WTC11 (cell line): ENCODE measurements at regions not wholly inside any gene's neighbourhood (a gene's known extent, or its start where the extent isn't known, plus 50 kb on each side); places are given as distances from the start of the nearest gene placed in this dataset.

ENCODE experiments used
- ATAC-seq: fragments of 200-7000 bp; cut with Tn5 transposase; 2 replicates; pipeline ENCODE4 v1.10.0; 2021; ENCODE audit warnings: mild to moderate bottlenecking, moderate library complexity
- CTCF ChIA-PET: fragments of 300-600 bp; sonication (Branson Sonifier 250); formaldehyde crosslinking; loops from one replicate; lab custom pipeline; 2021; ENCODE audit warnings: antibody characterized with exemption; lab: Charles Lee
- POLR2A ChIA-PET: fragments of 350-600 bp; sonication (Branson Sonifier 250); formaldehyde crosslinking; loops from one replicate; lab custom pipeline; 2021; ENCODE audit warnings: antibody characterized with exemption; lab: Charles Lee
- DNase-seq: peaks from one replicate; pipeline ENCODE4 v3.0.0; 2021; ENCODE audit warnings: low spot score
- H3K27ac Mint-ChIP-seq: 2 replicates; pipeline ENCODE4 v1.8.0; 2021; ENCODE audit warnings: mixed read lengths
- H3K27me3 Mint-ChIP-seq: 2 replicates; pipeline ENCODE4 v1.8.0; 2021; ENCODE audit warnings: low read depth, mild to moderate bottlenecking, moderate library complexity, mixed read lengths
- H3K36me3 Mint-ChIP-seq: 2 replicates; pipeline ENCODE4 v1.8.0; 2021; ENCODE audit warnings: mixed read lengths
- H3K4me1 Mint-ChIP-seq: 2 replicates; pipeline ENCODE4 v1.8.0; 2022; ENCODE audit warnings: mixed read lengths
- H3K4me3 Mint-ChIP-seq: 2 replicates; pipeline ENCODE4 v1.8.0; 2021; ENCODE audit warnings: mild to moderate bottlenecking, moderate library complexity, mixed read lengths
- H3K9me3 Mint-ChIP-seq: 2 replicates; pipeline ENCODE4 v1.8.0; 2021; ENCODE audit warnings: mixed read lengths
- ARID4B ChIP-seq: sonication (generic); formaldehyde crosslinking; IDR thresholded peaks from 2 replicates; pipeline ENCODE4 v1.8.0; 2023; ENCODE audit warnings: missing genetic modification reagents, mild to moderate bottlenecking, borderline replicate concordance
- CREB1 ChIP-seq: sonication (generic); formaldehyde crosslinking; IDR thresholded peaks from 2 replicates; pipeline ENCODE4 v1.8.0; 2023; ENCODE audit warnings: mild to moderate bottlenecking, missing genetic modification reagents
- E2F1 ChIP-seq: sonication (generic); formaldehyde crosslinking; IDR thresholded peaks from 2 replicates; pipeline ENCODE4 v1.8.0; 2022; ENCODE audit warnings: mild to moderate bottlenecking, missing genetic modification reagents
- ELF4 ChIP-seq: sonication (generic); formaldehyde crosslinking; IDR thresholded peaks from 2 replicates; pipeline ENCODE4 v1.8.1; 2022; ENCODE audit warnings: low read depth, mild to moderate bottlenecking, moderate library complexity, missing genetic modification reagents
- ERG ChIP-seq: fragments of 250-450 bp; sonication (Bioruptor Pico); IDR thresholded peaks from 2 replicates; pipeline ENCODE4 v1.8.0; 2021; ENCODE audit warnings: mild to moderate bottlenecking
- ESRRA ChIP-seq: sonication (generic); formaldehyde crosslinking; IDR thresholded peaks from 2 replicates; pipeline ENCODE4 v1.8.1; 2022; ENCODE audit warnings: mild to moderate bottlenecking, missing genetic modification reagents, borderline replicate concordance
- GRHL2 ChIP-seq: fragments of 250-450 bp; sonication (Bioruptor Pico); IDR thresholded peaks from 2 replicates; pipeline ENCODE4 v1.8.0; 2022; ENCODE audit warnings: mild to moderate bottlenecking, moderate library complexity; ENCODE audit not compliant: insufficient replicate concordance, severe bottlenecking
- MAX ChIP-seq: sonication (generic); formaldehyde crosslinking; IDR thresholded peaks from 2 replicates; pipeline ENCODE4 v1.8.0; 2022; ENCODE audit warnings: mild to moderate bottlenecking, missing genetic modification reagents
- MLX ChIP-seq: sonication (generic); formaldehyde crosslinking; IDR thresholded peaks from 2 replicates; pipeline ENCODE4 v1.8.1; 2023; ENCODE audit warnings: mild to moderate bottlenecking, missing genetic modification reagents, moderate library complexity
- MYBL2 ChIP-seq: sonication (generic); formaldehyde crosslinking; IDR thresholded peaks from 2 replicates; pipeline ENCODE4 v1.8.1; 2023; ENCODE audit warnings: mild to moderate bottlenecking, moderate library complexity, missing genetic modification reagents
- NR3C1 ChIP-seq: sonication (generic); formaldehyde crosslinking; conservative IDR thresholded peaks from 2 replicates; pipeline ENCODE4 v1.8.1; 2023; ENCODE audit warnings: low read depth, mild to moderate bottlenecking, missing genetic modification reagents
- PREB ChIP-seq: sonication (generic); formaldehyde crosslinking; IDR thresholded peaks from 2 replicates; pipeline ENCODE4 v1.8.1; 2022; ENCODE audit warnings: mild to moderate bottlenecking, missing genetic modification reagents, moderate library complexity, borderline replicate concordance
- PRRX2 ChIP-seq: fragments of 250-450 bp; sonication (Bioruptor Pico); IDR thresholded peaks from 2 replicates; pipeline ENCODE4 v1.8.0; 2021; ENCODE audit warnings: mild to moderate bottlenecking
- RELA ChIP-seq: sonication (generic); formaldehyde crosslinking; IDR thresholded peaks from 2 replicates; pipeline ENCODE4 v1.8.1; 2022; ENCODE audit warnings: missing genetic modification reagents, mild to moderate bottlenecking, borderline replicate concordance
- RORB ChIP-seq: fragments of 250-450 bp; sonication (Bioruptor Pico); IDR thresholded peaks from 2 replicates; pipeline ENCODE4 v1.9.0; 2021; ENCODE audit warnings: mild to moderate bottlenecking
- SOX15 ChIP-seq: fragments of 250-450 bp; sonication (Bioruptor Pico); IDR thresholded peaks from 2 replicates; pipeline ENCODE4 v1.9.0; 2021; ENCODE audit warnings: mild to moderate bottlenecking
- SP1 ChIP-seq: sonication (generic); formaldehyde crosslinking; conservative IDR thresholded peaks from 2 replicates; pipeline ENCODE4 v1.8.1; 2022; ENCODE audit warnings: missing genetic modification reagents
- USF1 ChIP-seq: sonication (generic); formaldehyde crosslinking; IDR thresholded peaks from 2 replicates; pipeline ENCODE4 v1.8.0; 2022; ENCODE audit warnings: mild to moderate bottlenecking, missing genetic modification reagents
- ZNF317 ChIP-seq: sonication (generic); formaldehyde crosslinking; IDR thresholded peaks from 2 replicates; pipeline ENCODE4 v1.8.1; 2023; ENCODE audit warnings: low read depth, mild to moderate bottlenecking, moderate library complexity, missing genetic modification reagents, borderline replicate concordance
- ZNF396 ChIP-seq: fragments of 250-450 bp; sonication (Bioruptor Pico); IDR thresholded peaks from 2 replicates; pipeline ENCODE4 v1.8.0; 2021; ENCODE audit warnings: mild to moderate bottlenecking, moderate library complexity, borderline replicate concordance
- ZNF423 ChIP-seq: fragments of 250-450 bp; sonication (Bioruptor Pico); IDR thresholded peaks from 2 replicates; pipeline ENCODE4 v2.1.2; 2022; ENCODE audit warnings: mild to moderate bottlenecking, moderate library complexity
- ZNF425 ChIP-seq: fragments of 250-450 bp; sonication (Bioruptor Pico); conservative IDR thresholded peaks from 2 replicates; pipeline ENCODE4 v1.9.0; 2021; ENCODE audit warnings: mild to moderate bottlenecking

GRCh38 chr3:124147429-124147828 is 155.5 kb upstream of the ROPN1 start (continued):
- TF ChIP-seq ARID4B (CRISPR knock-in tag) (no peak), ERG (CRISPR knock-in tag) (no peak), GRHL2 (CRISPR knock-in tag) (no peak), ZNF317 (CRISPR knock-in tag) (no peak)

GRCh38 chr3:124147946-124148345 is 156.0 kb upstream of the ROPN1 start:
- ATAC-seq (no peak), DNase-seq (no peak)
- TF ChIP-seq ZNF317 (CRISPR knock-in tag) (no peak), ZNF423 (no peak), SP1 (CRISPR knock-in tag) (no peak), MLX (CRISPR knock-in tag) (no peak), PRRX2 (no peak)
- Mint-ChIP-seq H3K4me1 (peaks cover 7% of the 10 kb centered on the region), H3K27ac (no peak overlapping the region; the same call in 1 of the 2 replicates), H3K36me3 (no peaks in the 10 kb centered on the region), H3K27me3 (no peaks in the 10 kb centered on the region), H3K4me3 (no peak overlapping the region), H3K9me3 (peaks cover 4% of the 10 kb centered on the region; the same call in 1 of the 2 replicates)
- CTCF ChIA-PET, result no interaction called here
- POLR2A ChIA-PET, result no interaction called here

GRCh38 chr3:124149081-124149480 is 157.2 kb upstream of the ROPN1 start:
- ChIA-PET POLR2A (no interaction called here), CTCF (no interaction called here)
- H3K4me3 Mint-ChIP-seq, result no peak overlapping the region
- TF ChIP-seq ELF4 (no peak), ZNF317 (CRISPR knock-in tag) (no peak), ZNF396 (CRISPR knock-in tag) (no peak), CREB1 (CRISPR knock-in tag) (no peak), PREB (CRISPR knock-in tag) (no peak), USF1 (CRISPR knock-in tag) (no peak), RORB (no peak), ZNF425 (CRISPR knock-in tag) (no peak), ESRRA (CRISPR knock-in tag) (no peak), RELA (no peak), SOX15 (CRISPR knock-in tag) (no peak), MYBL2 (no peak), NR3C1 (CRISPR knock-in tag) (no peak), ZNF423 (no peak), MAX (CRISPR knock-in tag) (no peak), E2F1 (CRISPR knock-in tag) (no peak)

More at GRCh38 chr3:124149081-124149480, 157.2 kb upstream of the ROPN1 start:
- peaks cover 7% of the 10 kb centered on the region for H3K4me1 Mint-ChIP-seq
- DNase-seq (no peak), ATAC-seq (no peak)
- H3K27me3 Mint-ChIP-seq, result no peaks in the 10 kb centered on the region
- peaks cover 6% of the 10 kb centered on the region; the same call in 1 of the 2 replicates for H3K9me3 Mint-ChIP-seq
- H3K36me3 Mint-ChIP-seq, result peaks cover 2% of the 10 kb centered on the region; the same call in 1 of the 2 replicates
- no peak overlapping the region for H3K27ac Mint-ChIP-seq
